DOHH2 (cell line): ENCODE measurements at regions not wholly inside any gene's neighbourhood (a gene's known extent, or its start where the extent isn't known, plus 50 kb on each side); places are given as distances from the start of the nearest gene placed in this dataset.

ENCODE experiments used
- H3F3A ChIP-seq: fragments of 200-600 bp; sonication (generic), shearing (Covaris generic); 2 replicates; pipeline ENCODE4 v1.6.0; 2016; ENCODE audit warnings: antibody characterized with exemption, mild to moderate bottlenecking; ENCODE audit not compliant: control insufficient read depth, insufficient read depth
- H3K27ac ChIP-seq: fragments of 200-600 bp; sonication (generic); 2 replicates; pipeline ENCODE4 v1.5.1; 2014; ENCODE audit warnings: low read depth, mild to moderate bottlenecking, low read length, moderate library complexity
- H3K27me3 ChIP-seq: fragments of 200-600 bp; sonication (generic); 2 replicates; pipeline ENCODE4 v1.6.1; 2014; ENCODE audit warnings: mild to moderate bottlenecking, low read length, mixed read lengths; ENCODE audit not compliant: control insufficient read depth
- H3K36me3 ChIP-seq: fragments of 200-600 bp; sonication (generic); 2 replicates; pipeline ENCODE4 v1.6.1; 2014; ENCODE audit warnings: mild to moderate bottlenecking, low read length, moderate library complexity, mixed read lengths; ENCODE audit not compliant: control insufficient read depth
- H3K4me1 ChIP-seq: fragments of 200-600 bp; sonication (generic); 2 replicates; pipeline ENCODE4 v1.6.1; 2014; ENCODE audit warnings: mild to moderate bottlenecking, low read length, mixed read lengths; ENCODE audit not compliant: control insufficient read depth
- H3K4me2 ChIP-seq: fragments of 200-600 bp; sonication (generic); 2 replicates; pipeline ENCODE4 v1.6.0; 2014; ENCODE audit warnings: mild to moderate bottlenecking, low read length, moderate library complexity
- H3K4me3 ChIP-seq: fragments of 200-600 bp; sonication (generic); 2 replicates; pipeline ENCODE4 v1.5.1; 2014; ENCODE audit warnings: mild to moderate bottlenecking, low read length, mixed read lengths
- H3K79me2 ChIP-seq: fragments of 200-600 bp; sonication (generic); 2 replicates; pipeline ENCODE4 v1.6.1; 2014; ENCODE audit warnings: mild to moderate bottlenecking, low read length, mixed read lengths; ENCODE audit not compliant: control insufficient read depth
- H3K9me2 ChIP-seq: fragments of 200-600 bp; sonication (generic); replicated peaks from 2 replicates; pipeline ENCODE4 v1.6.1; 2014; ENCODE audit warnings: mild to moderate bottlenecking, low read length, mixed read lengths; ENCODE audit not compliant: control insufficient read depth
- H3K9me3 ChIP-seq: fragments of 200-600 bp; sonication (generic); 2 replicates; pipeline ENCODE4 v1.6.1; 2014; ENCODE audit warnings: antibody characterized with exemption, low read length, mixed read lengths; ENCODE audit not compliant: control insufficient read depth, insufficient read depth
- H4K20me1 ChIP-seq: fragments of 200-600 bp; sonication (generic); 2 replicates; pipeline ENCODE4 v1.6.0; 2014; ENCODE audit warnings: low read depth, mild to moderate bottlenecking, antibody characterized with exemption, low read length, moderate library complexity; ENCODE audit not compliant: control insufficient read depth, insufficient read depth
- CTCF ChIP-seq: fragments of 200-600 bp; sonication (generic); IDR thresholded peaks from one replicate; pipeline ENCODE4 v1.5.1; 2014; ENCODE audit warnings: antibody characterized with exemption, mild to moderate bottlenecking, low read depth, low read length; ENCODE audit not compliant: poor library complexity, severe bottlenecking
- EZH2phosphoT487 ChIP-seq: fragments of 200-600 bp; sonication (generic); IDR thresholded peaks from 2 replicates; pipeline ENCODE4 v1.6.1; 2017; ENCODE audit warnings: borderline replicate concordance, mild to moderate bottlenecking, antibody characterized with exemption, low read length, moderate library complexity, mixed read lengths

GRCh38 chr22:22772396-22772795, 115.2 kb upstream of the IGLL5 start:
- Histone ChIP-seq H3K36me3 (no peaks in the 10 kb centered on the region), H3K27ac (peak overlapping the region; percentile 93), H3K4me2 (peak overlapping the region; percentile 82), H3K27me3 (no peaks in the 10 kb centered on the region), H3K4me1 (peaks cover 71% of the 10 kb centered on the region), H3F3A (peaks cover 5% of the 10 kb centered on the region), H3K9me3 (no peaks in the 10 kb centered on the region), H3K4me3 (peak overlapping the region; percentile 15; the same call in 1 of the 2 replicates), H3K9me2 (no peaks in the 10 kb centered on the region), H3K79me2 (no peaks in the 10 kb centered on the region), H4K20me1 (no peaks in the 10 kb centered on the region)
- TF ChIP-seq EZH2phosphoT487 (no peak), CTCF (no peak)

GRCh38 chr22:22772883-22773282, 114.7 kb upstream of the IGLL5 start:
- H3K27me3 ChIP-seq = no peaks in the 10 kb centered on the region
- H3K27ac ChIP-seq = peak overlapping the region; percentile 93
- H3K9me3 ChIP-seq = no peaks in the 10 kb centered on the region
- H3F3A ChIP-seq = peaks cover 8% of the 10 kb centered on the region
- TF ChIP-seq CTCF = no peak
- no peak for TF ChIP-seq EZH2phosphoT487
- H3K9me2 ChIP-seq = no peaks in the 10 kb centered on the region
- H3K4me2 ChIP-seq = peak overlapping the region; percentile 82
- H4K20me1 ChIP-seq = no peaks in the 10 kb centered on the region
- no peaks in the 10 kb centered on the region for H3K79me2 ChIP-seq
- peak overlapping the region; percentile 15; the same call in 1 of the 2 replicates for H3K4me3 ChIP-seq
- H3K36me3 ChIP-seq = no peaks in the 10 kb centered on the region
- H3K4me1 ChIP-seq = peaks cover 71% of the 10 kb centered on the region

- Histone ChIP-seq H3K27me3 (no peaks in the 10 kb centered on the region), H3K79me2 (no peaks in the 10 kb centered on the region), H3K4me3 (no peak overlapping the region), H3K4me2 (peak overlapping the region; percentile 82), H3F3A (peaks cover 8% of the 10 kb centered on the region), H3K27ac (peak overlapping the region; percentile 93), H3K36me3 (no peaks in the 10 kb centered on the region), H3K9me2 (no peaks in the 10 kb centered on the region), H3K4me1 (peaks cover 71% of the 10 kb centered on the region), H3K9me3 (no peaks in the 10 kb centered on the region), H4K20me1 (no peaks in the 10 kb centered on the region)
- TF ChIP-seq CTCF = no peak
- no peak for TF ChIP-seq EZH2phosphoT487
Observed at GRCh38 chr22:22773427-22773826, 114.2 kb upstream of the IGLL5 start.
